ENCODE measurements at regions not wholly inside any gene's neighbourhood (a gene's known extent, or its start where the extent isn't known, plus 50 kb on each side); places are given as distances from the start of the nearest gene placed in this dataset.

DNA sequence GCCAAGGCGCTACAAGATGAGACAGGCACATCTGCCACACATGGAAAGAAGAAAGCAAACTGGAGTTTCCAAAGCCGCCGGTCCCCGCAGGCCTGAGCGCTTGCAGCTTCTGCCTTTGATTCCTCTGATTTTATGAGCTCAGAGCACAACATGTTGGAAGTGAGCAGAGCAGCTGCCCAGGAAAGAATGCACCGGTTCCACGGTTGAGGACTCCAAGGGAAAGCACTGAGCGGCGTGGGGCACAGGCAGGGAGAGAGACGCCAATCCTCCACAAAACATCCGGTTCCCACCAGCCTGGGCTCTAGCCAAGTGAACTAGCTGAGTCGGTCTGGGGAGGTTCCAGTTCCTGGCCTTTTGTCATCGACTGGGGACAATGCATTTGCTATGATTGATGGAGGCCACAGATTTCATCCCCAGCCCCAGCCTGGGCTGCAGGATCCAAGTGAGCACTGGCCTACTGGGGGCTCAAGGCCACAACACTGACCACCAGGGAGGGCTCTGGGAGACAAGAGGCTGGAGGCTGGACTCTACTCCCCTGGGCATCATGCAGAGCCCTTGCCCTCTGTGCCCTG is 253.1 kb upstream of the IRF2BP2 start:
- DNase-seq: no peak
- no CpG with 5 or more reads among the region's 13 CpGs for WGBS (ENCODE audit: extremely low coverage, insufficient read length, low lambda C conversion rate)
- H3K27ac Mint-ChIP-seq: no peak overlapping the region

More for the DNA sequence above, 253.1 kb upstream of the IRF2BP2 start:
- no peak overlapping the region for H2AK5ac ChIP-seq (ENCODE audit: insufficient read length, low read length)
- Mint-ChIP-seq H3K27me3 (ENCODE audit: low read depth) (peaks cover 2% of the 10 kb centered on the region; the same call in 1 of the 2 replicates), H3K4me1 (0 out of 4 replicates have a peak, but pooled peaks cover 2 to 5% of the 10 kb centered on the region in 2 experiments), H3K36me3 (ENCODE audit: insufficient read depth in 1 of 3, low read depth in 3 of 3) (peaks cover 0 to 4% (median 2%) of the 10 kb centered on the region in 3 experiments; a peak in 4 of 7 replicates), H3K9me3 (peaks cover 2 to 3% of the 10 kb centered on the region in 2 experiments; a peak in 3 of 5 replicates), H3K4me3 (no peak overlapping the region)
- no peak overlapping the region for H3T11ph ChIP-seq (ENCODE audit: low read length)
- no peak overlapping the region for H3K18ac ChIP-seq (ENCODE audit: insufficient read length, low read depth, low read length)
- H2AFZ ChIP-seq (ENCODE audit: low read length): no peak overlapping the region
- H3K79me2 ChIP-seq (ENCODE audit: insufficient read depth, low read length): no peaks in the 10 kb centered on the region
- H3K14ac ChIP-seq (ENCODE audit: insufficient read depth, low read length): no peak overlapping the region
- H3K9ac ChIP-seq (ENCODE audit: extremely low read depth, insufficient read length, low read length): no peak overlapping the region
- H3K23ac ChIP-seq (ENCODE audit: insufficient read length, low read depth, low read length): no peak overlapping the region
- H2BK15ac ChIP-seq (ENCODE audit: low read depth, low read length): no peak overlapping the region
- no peak overlapping the region for H2BK5ac ChIP-seq (ENCODE audit: insufficient read length, low read length)
- no peak overlapping the region for H4K5ac ChIP-seq (ENCODE audit: insufficient read length, low read depth, low read length)
- no peaks in the 10 kb centered on the region for H3K27me3 ChIP-seq (ENCODE audit: insufficient read depth, low read length)
- no peak overlapping the region for H3K4me2 ChIP-seq (ENCODE audit: insufficient read depth, insufficient read length, low read length)
- no peak overlapping the region for H3K4ac ChIP-seq (ENCODE audit: low read depth, low read length)
- H2BK20ac ChIP-seq (ENCODE audit: low read depth, low read length, poor library complexity, severe bottlenecking): no peak overlapping the region
- H2BK12ac ChIP-seq (ENCODE audit: insufficient read length, low read depth, low read length): no peak overlapping the region
- H2BK120ac ChIP-seq (ENCODE audit: low read depth, low read length, poor library complexity, severe bottlenecking): no peak overlapping the region
- H4K8ac ChIP-seq (replicated peaks; ENCODE audit: insufficient read length, low read depth, low read length): no peak overlapping the region
- H4K20me1 ChIP-seq (ENCODE audit: control insufficient read depth, insufficient read depth, insufficient read length): no peaks in the 10 kb centered on the region
- H3K79me1 ChIP-seq (ENCODE audit: insufficient read depth, low read depth, low read length, poor library complexity, severe bottlenecking): no peaks in the 10 kb centered on the region
- no peak overlapping the region for H3K27ac ChIP-seq (ENCODE audit: insufficient read length, low read depth, low read length)
- H4K91ac ChIP-seq (ENCODE audit: insufficient read length, low read depth, low read length): no peak overlapping the region
- no peak for TF ChIP-seq CTCF (conservative IDR thresholded peaks at IDR 0.05)
- no peaks in the 10 kb centered on the region for H3K9me3 ChIP-seq (ENCODE audit: control insufficient read depth, low read depth, low read length)
- no peaks in the 10 kb centered on the region for H3K4me1 ChIP-seq (ENCODE audit: insufficient read depth, low read length)
- no peaks in the 10 kb centered on the region for H3K23me2 ChIP-seq (ENCODE audit: insufficient read length, low read depth, low read length, poor library complexity, severe bottlenecking)
- H3K56ac ChIP-seq (ENCODE audit: insufficient read length, low read depth, low read length): no peak overlapping the region

Measured in H9 (cell line).